Endothelial cell of umbilical vein (primary cell): ENCODE measurements at regions not wholly inside any gene's neighbourhood (a gene's known extent, or its start where the extent isn't known, plus 50 kb on each side); places are given as distances from the start of the nearest gene placed in this dataset.
"Not testable (repeated sequence)": the region's sequence is repeated elsewhere in the genome, so short reads cannot be mapped to it uniquely, and the experiment has no call there.

ENCODE experiments used
- BruUV-seq: library from RNA; stranded (reverse); fragments of 400-500 nt; replicated peaks from 2 replicates; lab custom pipeline; 2021; lab: Mats Ljungman, UMichigan
- CTCF ChIA-PET: fragments of 300-600, 350-600 bp; sonication (Branson Sonifier 250); formaldehyde crosslinking; loops from one replicate; lab custom pipeline; 2021; ENCODE audit warnings: antibody characterized with exemption, inconsistent platforms; lab: Charles Lee
- POLR2A ChIA-PET: fragments of 300-600, 350-600 bp; sonication (Branson Sonifier 250); formaldehyde crosslinking; loops from one replicate; lab custom pipeline; 2021; ENCODE audit warnings: antibody characterized with exemption, inconsistent platforms; lab: Charles Lee
- DNase-seq: peaks from one replicate; pipeline ENCODE4 v3.0.0-alpha.2; 2011; ENCODE audit warnings: low read depth, low spot score
- FAIRE-seq: peaks from 2 replicates; lab custom pipeline; 2011; peaks lifted over from hg19 to GRCh38; lab: Jason Lieb, UNC
- H2AFZ ChIP-seq: 2 replicates; pipeline ENCODE4 v1.6.0; 2012; ENCODE audit warnings: low read depth, low read length, control low read depth, inconsistent platforms
- H3K27ac ChIP-seq: 2 replicates; pipeline ENCODE4 v1.5.1; 2011; ENCODE audit warnings: low read depth, mild to moderate bottlenecking, control low read depth, low read length, moderate library complexity; ENCODE audit not compliant: insufficient read depth
- H3K27me3 ChIP-seq, 2 experiments: 2 replicates each; pipeline versions ENCODE4 v1.6.0 to v1.6.1; 2011; ENCODE audit warnings: low read length in 2 of 2, mixed read lengths in 1 of 2; ENCODE audit not compliant: control insufficient read depth in 2 of 2, insufficient read depth in 2 of 2
- H3K36me3 ChIP-seq, 2 experiments: 2 replicates in 1 of 2; 3 replicates in 1 of 2; pipeline ENCODE4 v1.5.1; 2011; ENCODE audit warnings: low read length in 2 of 2, mild to moderate bottlenecking in 1 of 2, moderate library complexity in 1 of 2; ENCODE audit not compliant: control insufficient read depth in 2 of 2, insufficient read depth in 2 of 2; ENCODE audit errors: extremely low read depth in 1 of 2
- H3K4me1 ChIP-seq: 3 replicates; pipeline ENCODE4 v1.5.1; 2011; ENCODE audit warnings: mild to moderate bottlenecking, low read length; ENCODE audit not compliant: control insufficient read depth, insufficient read depth; ENCODE audit errors: extremely low read depth
- H3K4me2 ChIP-seq: 2 replicates; pipeline ENCODE4 v1.6.1; 2011; ENCODE audit warnings: low read length, control low read depth, mixed read lengths; ENCODE audit not compliant: insufficient read depth
- H3K4me3 ChIP-seq, 3 experiments: fragments of 200-600 bp in 1 of 3; sonication (generic), shearing (Covaris generic) in 1 of 3; replicated peaks in 1 of 3; 2 replicates each; pipeline ENCODE4 v1.5.1; 2011 to 2016; ENCODE audit warnings: control low read depth in 3 of 3, low read length in 3 of 3, mild to moderate bottlenecking in 2 of 3, inconsistent platforms in 1 of 3, low read depth in 1 of 3, moderate library complexity in 1 of 3; ENCODE audit not compliant: insufficient read depth in 1 of 3
- H3K79me2 ChIP-seq: 2 replicates; pipeline ENCODE4 v1.6.0; 2012; ENCODE audit warnings: low read length, inconsistent platforms; ENCODE audit not compliant: control insufficient read depth, insufficient read depth
- H3K9ac ChIP-seq: replicated peaks from 2 replicates; pipeline ENCODE3; 2011; ENCODE audit warnings: low read length, control low read depth; ENCODE audit not compliant: insufficient read depth; ENCODE audit errors: extremely low read depth
- H3K9me1 ChIP-seq: replicated peaks from 3 replicates; pipeline ENCODE4 v1.6.0; 2011; ENCODE audit warnings: mild to moderate bottlenecking, low read length; ENCODE audit not compliant: control insufficient read depth, insufficient read depth; ENCODE audit errors: extremely low read depth
- H3K9me3 ChIP-seq: replicated peaks from 2 replicates; pipeline ENCODE4 v1.5.1; 2012; ENCODE audit warnings: low read length, inconsistent platforms; ENCODE audit not compliant: control insufficient read depth, insufficient read depth
- H4K20me1 ChIP-seq: replicated peaks from 2 replicates; pipeline ENCODE3; 2011; ENCODE audit warnings: mild to moderate bottlenecking, low read length; ENCODE audit not compliant: control insufficient read depth, insufficient read depth; ENCODE audit errors: extremely low read depth
- EZH2 ChIP-seq: IDR thresholded peaks from 2 replicates; pipeline ENCODE4 v1.6.1; 2012; ENCODE audit warnings: borderline replicate concordance, low read depth, mild to moderate bottlenecking, moderate library complexity, low read length, inconsistent platforms; ENCODE audit not compliant: severe bottlenecking
- FOS ChIP-seq: IDR thresholded peaks from 2 replicates; pipeline ENCODE4 v1.6.1; 2011; ENCODE audit warnings: mild to moderate bottlenecking, low read length, moderate library complexity, borderline replicate concordance; ENCODE audit not compliant: insufficient read depth
- GATA2 ChIP-seq: IDR thresholded peaks from 2 replicates; pipeline ENCODE4 v1.7.0; 2011; ENCODE audit warnings: low read depth, mild to moderate bottlenecking, moderate library complexity, mixed read lengths, low read length; ENCODE audit not compliant: insufficient read length, insufficient read depth
- JUN ChIP-seq: IDR thresholded peaks from 2 replicates; pipeline ENCODE4 v1.6.1; 2011; ENCODE audit warnings: borderline replicate concordance, low read depth; ENCODE audit not compliant: insufficient read length, insufficient read depth
- MYC ChIP-seq: IDR thresholded peaks from one replicate; pipeline ENCODE4 v1.6.1; 2011; ENCODE audit warnings: mild to moderate bottlenecking, low read depth, low read length
- POLR2A ChIP-seq: IDR thresholded peaks from 2 replicates; pipeline ENCODE4 v1.6.1; 2012; ENCODE audit warnings: low read depth, mild to moderate bottlenecking, control low read depth, low read length
- POLR2AphosphoS5 ChIP-seq: IDR thresholded peaks from 2 replicates; pipeline ENCODE4 v1.6.1; 2012; ENCODE audit warnings: low read depth, mild to moderate bottlenecking, control low read depth, low read length, moderate library complexity; ENCODE audit not compliant: insufficient read depth
- dilution Hi-C: fragments of 300-500 bp; cut with MboI; formaldehyde crosslinking; loops from one replicate; pipeline ENCODE4 v1.15.0; 2019; ENCODE audit warnings: low sequenced_read_pairs; ENCODE audit not compliant: extremely low pct_ligation_motif_present
- intact Hi-C: fragments of 100-400 bp; cut with micrococcal nuclease; formaldehyde crosslinking; loops from one replicate; pipeline ENCODE4 v1.10.0; 2022
- TF ChIP-seq, protein P1 (sequence below): IDR thresholded peaks from 2 replicates; pipeline ENCODE4 v1.6.1; 2011; ENCODE audit not compliant: insufficient read depth, insufficient read length
- TF ChIP-seq, protein P2 (sequence below), 2 donors: IDR thresholded peaks; 1 replicate in 1 of 2; 2 replicates in 1 of 2; pipeline ENCODE4 v1.5.1; 2011; ENCODE audit warnings: low read length in 2 of 2, mild to moderate bottlenecking in 2 of 2, moderate library complexity in 2 of 2, control low read depth in 1 of 2, inconsistent platforms in 1 of 2, low read depth in 1 of 2; ENCODE audit not compliant: insufficient read depth in 1 of 2; ENCODE audit errors: extremely low read depth in 1 of 2

DNA sequence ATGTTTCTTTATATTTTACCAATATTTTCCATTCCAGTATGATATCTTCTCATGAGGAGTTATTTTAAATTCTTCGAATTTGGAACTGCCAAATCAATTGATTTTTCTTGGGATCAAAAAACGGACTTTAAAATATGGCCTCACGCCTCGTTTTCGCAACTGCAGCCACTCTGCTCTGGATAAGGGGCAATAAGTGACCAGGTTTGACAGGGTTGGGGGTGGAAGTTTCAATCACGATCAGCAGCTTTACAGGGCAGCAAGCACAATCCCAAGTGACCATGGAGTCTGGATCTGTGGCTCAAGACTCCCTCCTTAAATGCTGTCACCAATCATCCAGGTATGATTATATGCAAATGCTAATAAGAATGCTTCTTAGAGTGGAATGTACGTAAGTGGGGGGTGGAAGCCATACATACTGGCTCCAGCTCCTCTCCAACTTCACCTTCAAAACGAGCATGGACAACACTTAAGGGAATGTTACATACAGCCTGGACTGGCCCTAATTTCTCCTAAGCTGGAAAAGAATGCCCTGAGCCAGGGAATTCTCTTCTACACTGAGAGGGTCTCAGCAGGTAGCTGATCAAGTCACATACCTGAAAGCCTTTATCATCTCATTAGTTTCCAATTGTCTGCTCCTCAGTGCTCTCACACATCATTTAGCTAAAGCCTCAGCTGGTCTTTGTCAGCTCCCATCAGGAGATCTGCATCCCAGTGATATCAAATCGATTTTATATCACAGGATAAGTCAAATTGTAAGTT, 176.9 kb upstream of the DCAF8L1 start:
- DNase-seq (no peak), FAIRE-seq (no peak)
- CTCF ChIA-PET: no interaction called here
- no peaks in the 10 kb centered on the region for H3K9me1 ChIP-seq
- intact Hi-C loops: no loop called here
- no peaks in the 10 kb centered on the region for H4K20me1 ChIP-seq
- BruUV-seq: no TSS peak
- H3K27me3 ChIP-seq: no peaks in the 10 kb centered on the region
- POLR2A ChIA-PET: no interaction called here
- H3K4me1 ChIP-seq: no peaks in the 10 kb centered on the region
- H3K4me3 ChIP-seq: no peak overlapping the region
- H3K36me3 ChIP-seq: no peaks in the 10 kb centered on the region
- no peaks in the 10 kb centered on the region for H3K79me2 ChIP-seq
- no peak overlapping the region for H3K9ac ChIP-seq
- no peaks in the 10 kb centered on the region for H3K9me3 ChIP-seq
- dilution Hi-C loops: no loop called here
- no peak overlapping the region for H3K4me2 ChIP-seq
- no peak for TF ChIP-seq FOS
- TF ChIP-seq, protein P1, sequence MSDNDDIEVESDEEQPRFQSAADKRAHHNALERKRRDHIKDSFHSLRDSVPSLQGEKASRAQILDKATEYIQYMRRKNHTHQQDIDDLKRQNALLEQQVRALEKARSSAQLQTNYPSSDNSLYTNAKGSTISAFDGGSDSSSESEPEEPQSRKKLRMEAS: no peak
- TF ChIP-seq JUN: no peak
- TF ChIP-seq EZH2: no peak
- TF ChIP-seq, protein P2, sequence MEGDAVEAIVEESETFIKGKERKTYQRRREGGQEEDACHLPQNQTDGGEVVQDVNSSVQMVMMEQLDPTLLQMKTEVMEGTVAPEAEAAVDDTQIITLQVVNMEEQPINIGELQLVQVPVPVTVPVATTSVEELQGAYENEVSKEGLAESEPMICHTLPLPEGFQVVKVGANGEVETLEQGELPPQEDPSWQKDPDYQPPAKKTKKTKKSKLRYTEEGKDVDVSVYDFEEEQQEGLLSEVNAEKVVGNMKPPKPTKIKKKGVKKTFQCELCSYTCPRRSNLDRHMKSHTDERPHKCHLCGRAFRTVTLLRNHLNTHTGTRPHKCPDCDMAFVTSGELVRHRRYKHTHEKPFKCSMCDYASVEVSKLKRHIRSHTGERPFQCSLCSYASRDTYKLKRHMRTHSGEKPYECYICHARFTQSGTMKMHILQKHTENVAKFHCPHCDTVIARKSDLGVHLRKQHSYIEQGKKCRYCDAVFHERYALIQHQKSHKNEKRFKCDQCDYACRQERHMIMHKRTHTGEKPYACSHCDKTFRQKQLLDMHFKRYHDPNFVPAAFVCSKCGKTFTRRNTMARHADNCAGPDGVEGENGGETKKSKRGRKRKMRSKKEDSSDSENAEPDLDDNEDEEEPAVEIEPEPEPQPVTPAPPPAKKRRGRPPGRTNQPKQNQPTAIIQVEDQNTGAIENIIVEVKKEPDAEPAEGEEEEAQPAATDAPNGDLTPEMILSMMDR (IDR thresholded peaks at IDR 0.05; ENCODE audit: extremely low read depth in 1 of 2, insufficient read depth in 1 of 2, low read depth in 1 of 2, low read length in 2 of 2): no peak
- no peak for TF ChIP-seq POLR2AphosphoS5
- TF ChIP-seq POLR2A: no peak
- no peak for TF ChIP-seq MYC
- no peak for TF ChIP-seq GATA2
- H2AFZ ChIP-seq: no peak overlapping the region
- H3K27ac ChIP-seq: no peak overlapping the region

DNA sequence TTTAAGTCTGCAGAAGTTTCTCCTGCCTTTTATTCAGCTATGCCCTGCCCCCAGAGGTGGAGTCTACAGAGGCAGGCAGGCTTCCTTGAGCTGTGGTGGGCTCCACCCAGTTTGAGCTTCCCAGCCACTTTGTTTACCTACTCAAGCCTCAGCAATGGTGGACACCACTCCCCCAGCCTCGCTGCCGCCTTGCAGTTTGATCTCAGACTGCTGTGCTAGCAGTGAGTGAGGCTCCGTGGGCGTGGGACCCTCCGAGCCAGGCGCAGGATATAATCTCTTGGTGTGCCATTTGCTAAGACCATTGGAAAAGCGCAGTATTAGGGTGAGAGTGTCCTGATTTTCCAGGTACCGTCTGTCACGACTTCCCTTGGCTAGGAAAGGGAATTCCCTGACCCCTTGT, 171.0 kb upstream of the DCAF8L1 start:
- H3K9me1 ChIP-seq, CTCF ChIA-PET, intact Hi-C loops, FAIRE-seq, H3K79me2 ChIP-seq, BruUV-seq, H3K4me1 ChIP-seq, H3K9me3 ChIP-seq, H4K20me1 ChIP-seq, H3K9ac ChIP-seq, H3K27ac ChIP-seq, POLR2A ChIA-PET, H3K36me3 ChIP-seq, H3K4me3 ChIP-seq, H2AFZ ChIP-seq, DNase-seq, H3K27me3 ChIP-seq, H3K4me2 ChIP-seq, dilution Hi-C loops: not testable (repeated sequence)
